ENCODE measurements at regions not wholly inside any gene's neighbourhood (a gene's known extent, or its start where the extent isn't known, plus 50 kb on each side); places are given as distances from the start of the nearest gene placed in this dataset.

DNA sequence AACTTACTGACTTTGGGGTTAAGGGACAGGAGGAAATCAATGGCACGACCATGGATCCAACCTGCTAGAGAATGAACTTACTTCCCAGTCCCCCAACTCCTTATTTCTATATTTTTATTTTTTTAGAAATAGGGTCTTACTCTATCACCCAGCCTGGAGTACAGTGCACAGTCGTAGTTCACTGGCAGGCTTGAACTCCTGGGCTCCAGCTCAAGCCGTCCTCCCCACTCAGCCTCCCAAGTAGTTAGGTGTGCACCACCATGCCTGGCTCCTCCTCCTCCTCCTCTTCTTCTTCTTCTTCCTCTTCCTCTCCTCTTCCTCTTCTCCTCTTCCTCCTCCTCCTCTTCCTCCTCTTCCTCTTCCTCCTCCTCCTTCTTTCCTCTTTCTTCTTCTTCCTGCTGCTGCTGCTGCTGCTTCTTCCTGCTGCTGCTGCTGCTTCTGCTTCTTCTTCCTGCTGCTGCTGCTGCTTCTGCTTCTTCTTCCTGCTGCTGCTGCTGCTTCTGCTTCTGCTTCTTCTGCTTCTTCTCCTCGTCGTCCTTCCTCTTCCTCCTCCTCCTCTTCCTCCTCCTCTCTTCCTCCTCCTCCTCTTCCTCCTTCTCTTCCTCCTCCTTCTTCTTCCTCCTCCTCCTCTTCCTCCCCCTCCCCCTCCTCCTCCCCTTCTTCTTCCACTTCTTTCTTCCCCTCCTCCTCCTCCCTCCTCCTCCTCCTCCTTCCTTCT is 390.1 kb upstream of the RGS6 start:
- no peak overlapping the region for H3K27ac ChIP-seq (ENCODE audit: low read depth in 1 of 2, low read length in 2 of 2)
- no peak overlapping the region for H3K9ac ChIP-seq (ENCODE audit: low read depth in 1 of 2, low read length in 2 of 2)
- WGBS, result 80% methylated on average over 5 of the region's 5 CpGs
- no peak overlapping the region for H3K4me3 ChIP-seq (ENCODE audit: low read depth in 1 of 3, low read length in 3 of 3)
- no peak for TF ChIP-seq HNF4G (IDR thresholded peaks at IDR 0.05)
- no peak for TF ChIP-seq HNF4A (conservative IDR thresholded peaks at IDR 0.05)
- no peak for TF ChIP-seq JUND (IDR thresholded peaks at IDR 0.05)
- TF ChIP-seq, protein P1, sequence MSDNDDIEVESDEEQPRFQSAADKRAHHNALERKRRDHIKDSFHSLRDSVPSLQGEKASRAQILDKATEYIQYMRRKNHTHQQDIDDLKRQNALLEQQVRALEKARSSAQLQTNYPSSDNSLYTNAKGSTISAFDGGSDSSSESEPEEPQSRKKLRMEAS (IDR thresholded peaks at IDR 0.05), result no peak
- no peak for TF ChIP-seq RXRA (IDR thresholded peaks at IDR 0.05)
- TF ChIP-seq ZBTB33 (IDR thresholded peaks at IDR 0.05), result no peak
- TF ChIP-seq, protein P2, sequence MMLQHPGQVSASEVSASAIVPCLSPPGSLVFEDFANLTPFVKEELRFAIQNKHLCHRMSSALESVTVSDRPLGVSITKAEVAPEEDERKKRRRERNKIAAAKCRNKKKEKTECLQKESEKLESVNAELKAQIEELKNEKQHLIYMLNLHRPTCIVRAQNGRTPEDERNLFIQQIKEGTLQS (IDR thresholded peaks at IDR 0.05), result no peak
- TF ChIP-seq EGR1 (IDR thresholded peaks at IDR 0.05; ENCODE audit: low read depth in 2 of 2), result no peak
- no peak for TF ChIP-seq TAF1 (conservative IDR thresholded peaks at IDR 0.05)
- TF ChIP-seq CTCF (IDR thresholded peaks at IDR 0.05; ENCODE audit: low read depth, low read length, missing input control), result no peak
- TF ChIP-seq REST (IDR thresholded peaks at IDR 0.05), result no peak
- no peak for TF ChIP-seq YY1 (IDR thresholded peaks at IDR 0.05)
- no peak for TF ChIP-seq NR2F2 (IDR thresholded peaks at IDR 0.05)
- no peak for TF ChIP-seq RAD21 (IDR thresholded peaks at IDR 0.05)
- no peak for TF ChIP-seq FOXA2 (IDR thresholded peaks at IDR 0.05)
- TF ChIP-seq GABPA (IDR thresholded peaks at IDR 0.05 in 1 of 2, conservative IDR thresholded peaks at IDR 0.05 in 1 of 2), result no peak
- TF ChIP-seq SP1 (IDR thresholded peaks at IDR 0.05), result no peak
- no peak for TF ChIP-seq FOXA1 (IDR thresholded peaks at IDR 0.05)
- no peaks in the 10 kb centered on the region for H3K9me3 ChIP-seq (ENCODE audit: control insufficient read depth in 4 of 4, low read length in 3 of 4)
- peaks cover 0 to 4% (median 0%) of the 10 kb centered on the region in 4 donors for H3K4me1 ChIP-seq (ENCODE audit: control insufficient read depth in 4 of 4, insufficient read depth in 4 of 4, low read length in 3 of 4)
- no peaks in the 10 kb centered on the region for H3K36me3 ChIP-seq (ENCODE audit: control insufficient read depth in 4 of 4, insufficient read depth in 3 of 4, low read depth in 1 of 4, low read length in 3 of 4)
- no peaks in the 10 kb centered on the region for H3K27me3 ChIP-seq (ENCODE audit: control insufficient read depth in 4 of 4, insufficient read depth in 4 of 4, low read length in 3 of 4)
- DNase-seq (ENCODE audit: low spot score), result no peak
